ENCODE measurements at regions not wholly inside any gene's neighbourhood (a gene's known extent, or its start where the extent isn't known, plus 50 kb on each side); places are given as distances from the start of the nearest gene placed in this dataset.

DNA sequence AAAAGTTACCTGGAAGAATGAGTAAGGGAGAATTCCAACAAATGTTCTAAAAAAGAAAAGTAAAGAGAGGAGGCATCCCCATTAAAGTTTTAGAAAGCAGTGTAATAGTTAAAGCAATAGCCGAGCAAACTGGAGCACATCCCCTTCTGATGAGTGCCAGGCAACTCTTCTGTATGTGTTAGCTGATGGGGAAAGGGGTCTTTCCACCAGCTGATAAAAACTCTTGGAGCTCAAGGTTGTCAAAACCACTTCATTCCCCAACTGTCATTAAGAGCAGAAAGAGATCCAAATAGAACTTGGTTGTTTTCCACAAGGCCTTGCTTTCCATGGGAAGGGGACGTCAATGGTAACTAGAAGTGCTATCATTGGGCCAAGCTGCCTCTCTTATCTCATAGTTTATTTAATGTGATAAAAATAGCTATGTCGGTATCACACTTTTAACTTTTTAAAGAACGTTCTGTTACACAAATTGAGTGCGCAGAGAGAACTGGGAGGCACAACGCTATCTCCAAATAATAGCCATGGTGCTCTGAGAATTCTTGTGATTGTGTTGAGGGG, 116.9 kb downstream of the POLR2M start:
- DNase-seq, result no peak
- H3K27me3 Mint-ChIP-seq (ENCODE audit: low read depth, poor library complexity), result no peaks in the 10 kb centered on the region
- TF ChIP-seq, protein P1, sequence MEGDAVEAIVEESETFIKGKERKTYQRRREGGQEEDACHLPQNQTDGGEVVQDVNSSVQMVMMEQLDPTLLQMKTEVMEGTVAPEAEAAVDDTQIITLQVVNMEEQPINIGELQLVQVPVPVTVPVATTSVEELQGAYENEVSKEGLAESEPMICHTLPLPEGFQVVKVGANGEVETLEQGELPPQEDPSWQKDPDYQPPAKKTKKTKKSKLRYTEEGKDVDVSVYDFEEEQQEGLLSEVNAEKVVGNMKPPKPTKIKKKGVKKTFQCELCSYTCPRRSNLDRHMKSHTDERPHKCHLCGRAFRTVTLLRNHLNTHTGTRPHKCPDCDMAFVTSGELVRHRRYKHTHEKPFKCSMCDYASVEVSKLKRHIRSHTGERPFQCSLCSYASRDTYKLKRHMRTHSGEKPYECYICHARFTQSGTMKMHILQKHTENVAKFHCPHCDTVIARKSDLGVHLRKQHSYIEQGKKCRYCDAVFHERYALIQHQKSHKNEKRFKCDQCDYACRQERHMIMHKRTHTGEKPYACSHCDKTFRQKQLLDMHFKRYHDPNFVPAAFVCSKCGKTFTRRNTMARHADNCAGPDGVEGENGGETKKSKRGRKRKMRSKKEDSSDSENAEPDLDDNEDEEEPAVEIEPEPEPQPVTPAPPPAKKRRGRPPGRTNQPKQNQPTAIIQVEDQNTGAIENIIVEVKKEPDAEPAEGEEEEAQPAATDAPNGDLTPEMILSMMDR (IDR thresholded peaks at IDR 0.05), result no peak
- no peak overlapping the region for H3K27ac Mint-ChIP-seq
- no peaks in the 10 kb centered on the region for H3K9me3 Mint-ChIP-seq
- H3K4me3 Mint-ChIP-seq, result no peak overlapping the region
- H3K4me1 Mint-ChIP-seq, result peaks cover 5% of the 10 kb centered on the region
- no peaks in the 10 kb centered on the region for H3K36me3 Mint-ChIP-seq (ENCODE audit: low read depth)

DNA sequence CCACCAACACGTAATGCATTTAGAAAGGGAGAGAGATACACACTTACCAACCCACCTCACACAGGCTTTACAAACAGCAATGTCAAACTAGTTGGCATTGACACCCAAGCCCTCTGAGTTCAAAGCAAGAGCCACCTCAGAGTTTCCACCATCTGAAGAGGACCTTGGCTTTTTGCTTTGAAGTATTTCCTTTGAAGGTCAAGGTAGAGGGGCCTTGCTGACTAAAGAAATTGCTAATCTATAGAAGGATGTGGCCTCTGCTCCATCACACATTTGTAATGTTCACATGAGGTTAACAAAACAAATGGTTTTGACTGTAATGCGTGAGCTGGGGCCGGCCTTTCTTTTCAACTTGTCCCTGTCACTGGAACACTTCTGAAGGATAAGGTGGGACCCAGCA, 117.7 kb downstream of the POLR2M start:
- H3K27me3 Mint-ChIP-seq (ENCODE audit: low read depth, poor library complexity), result no peaks in the 10 kb centered on the region
- H3K4me3 Mint-ChIP-seq, result no peak overlapping the region
- TF ChIP-seq, protein P1 (IDR thresholded peaks at IDR 0.05), result no peak
- no peaks in the 10 kb centered on the region for H3K9me3 Mint-ChIP-seq
- no peaks in the 10 kb centered on the region for H3K36me3 Mint-ChIP-seq (ENCODE audit: low read depth)
- no peak for DNase-seq
- H3K27ac Mint-ChIP-seq, result no peak overlapping the region
- H3K4me1 Mint-ChIP-seq, result peaks cover 5% of the 10 kb centered on the region

DNA sequence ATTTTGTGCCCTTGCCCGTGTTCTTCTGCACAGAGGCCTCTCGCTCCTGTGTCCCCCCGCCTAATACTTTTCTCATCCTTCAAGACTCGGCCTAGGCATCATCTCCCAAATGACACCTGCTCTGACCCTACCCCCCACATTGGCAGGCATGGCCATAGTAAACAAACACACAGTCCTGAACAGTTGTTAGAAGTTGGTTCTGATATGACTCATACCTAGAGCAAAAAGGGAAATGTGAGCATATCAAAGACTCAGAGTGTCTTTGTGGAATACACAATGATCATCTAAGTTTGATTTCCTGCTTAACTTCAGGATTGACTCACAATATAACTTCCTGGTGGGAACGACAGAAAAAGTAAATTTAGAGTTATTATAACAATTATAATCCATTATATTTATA, 120.5 kb downstream of the POLR2M start:
- no peak overlapping the region for H3K27ac Mint-ChIP-seq
- H3K9me3 Mint-ChIP-seq, result no peaks in the 10 kb centered on the region
- H3K4me3 Mint-ChIP-seq, result no peak overlapping the region
- no peaks in the 10 kb centered on the region for H3K36me3 Mint-ChIP-seq (ENCODE audit: low read depth)
- no peak for DNase-seq
- H3K27me3 Mint-ChIP-seq (ENCODE audit: low read depth, poor library complexity), result peaks cover 4% of the 10 kb centered on the region
- TF ChIP-seq, protein P1 (IDR thresholded peaks at IDR 0.05), result no peak
- H3K4me1 Mint-ChIP-seq, result peaks cover 5% of the 10 kb centered on the region

DNA sequence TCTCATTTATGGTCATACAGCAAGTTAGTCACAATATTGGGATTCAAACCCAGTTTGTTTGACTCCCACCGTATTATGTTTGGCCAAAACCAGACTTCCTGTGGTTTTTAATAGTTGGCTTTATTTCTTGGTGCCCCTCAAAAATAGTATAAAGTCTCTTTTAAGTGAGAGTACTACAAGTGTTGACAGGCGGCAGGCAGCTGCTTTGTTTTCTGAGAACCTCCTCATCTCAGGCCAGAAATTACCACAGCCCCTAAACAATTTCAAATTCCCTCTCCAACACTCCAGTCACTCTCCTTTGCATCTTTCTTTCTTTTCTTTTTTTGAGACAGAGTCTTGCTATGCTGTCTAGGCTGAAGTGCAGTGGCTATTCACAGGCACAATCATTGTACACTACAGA, 121.5 kb downstream of the POLR2M start:
- Mint-ChIP-seq H3K36me3 (ENCODE audit: low read depth) (no peaks in the 10 kb centered on the region), H3K4me1 (peaks cover 5% of the 10 kb centered on the region), H3K27ac (no peak overlapping the region), H3K27me3 (ENCODE audit: low read depth, poor library complexity) (peaks cover 4% of the 10 kb centered on the region), H3K9me3 (peaks cover 5% of the 10 kb centered on the region), H3K4me3 (no peak overlapping the region)
- DNase-seq, result no peak
- TF ChIP-seq, protein P1 (IDR thresholded peaks at IDR 0.05), result no peak

DNA sequence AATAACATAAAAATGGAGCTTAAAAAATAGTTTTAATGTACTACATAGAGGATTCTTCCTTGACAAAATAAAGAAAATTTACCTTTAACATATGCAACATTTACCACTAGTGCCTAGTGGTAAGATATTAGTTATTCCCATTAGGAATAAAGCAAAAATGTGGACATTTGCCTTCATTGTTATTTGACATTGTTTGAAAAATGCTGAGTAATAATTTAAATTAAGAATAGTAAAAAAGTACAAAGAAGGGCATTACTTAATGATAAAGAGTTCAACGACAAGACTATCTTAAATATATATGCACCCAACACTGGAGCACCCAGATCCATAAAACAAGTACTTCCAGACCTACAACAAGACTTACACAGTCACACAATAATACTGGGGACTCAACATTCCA, 125.7 kb downstream of the POLR2M start:
- H3K27ac Mint-ChIP-seq, result no peak overlapping the region
- no peak overlapping the region for H3K4me3 Mint-ChIP-seq
- TF ChIP-seq, protein P1 (IDR thresholded peaks at IDR 0.05), result no peak
- H3K4me1 Mint-ChIP-seq, result no peaks in the 10 kb centered on the region
- peaks cover 4% of the 10 kb centered on the region for H3K27me3 Mint-ChIP-seq (ENCODE audit: low read depth, poor library complexity)
- peaks cover 33% of the 10 kb centered on the region for H3K9me3 Mint-ChIP-seq
- peaks cover 6% of the 10 kb centered on the region for H3K36me3 Mint-ChIP-seq (ENCODE audit: low read depth)
- DNase-seq, result no peak

DNA sequence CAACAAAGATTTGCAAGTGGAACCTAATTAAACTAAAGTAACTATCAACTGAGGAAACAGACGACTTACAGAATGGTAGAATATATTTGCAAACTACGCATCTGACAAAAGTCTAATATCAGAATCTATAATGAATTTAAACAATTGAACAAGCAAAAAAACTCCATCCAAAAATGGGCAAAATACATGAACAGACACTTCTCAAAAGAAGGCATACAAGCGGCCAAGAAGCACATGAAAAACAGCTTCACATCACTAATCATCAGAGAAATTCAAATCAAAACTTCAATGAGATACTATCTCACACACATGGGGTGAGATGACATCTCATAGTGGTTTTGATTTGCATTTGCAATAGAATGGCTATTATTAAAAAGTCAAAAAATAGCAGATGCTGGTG, 128.6 kb downstream of the POLR2M start:
- Mint-ChIP-seq H3K36me3 (ENCODE audit: low read depth) (peaks cover 6% of the 10 kb centered on the region), H3K4me3 (no peak overlapping the region), H3K27ac (no peak overlapping the region), H3K9me3 (peaks cover 33% of the 10 kb centered on the region), H3K4me1 (no peaks in the 10 kb centered on the region), H3K27me3 (ENCODE audit: low read depth, poor library complexity) (peaks cover 4% of the 10 kb centered on the region)
- no peak for DNase-seq
- TF ChIP-seq, protein P1 (IDR thresholded peaks at IDR 0.05), result no peak
